ENCODE measurements at regions not wholly inside any gene's neighbourhood (a gene's known extent, or its start where the extent isn't known, plus 50 kb on each side); places are given as distances from the start of the nearest gene placed in this dataset.

GRCh38 chr6:14466278-14466677 is 348.7 kb downstream of the CD83 start:
- H3K4me1 ChIP-seq (ENCODE audit: control insufficient read depth in 1 of 2, insufficient read depth in 2 of 2, low read depth in 1 of 2, low read length in 1 of 2): no peaks in the 10 kb centered on the region
- H3K4me3 ChIP-seq (ENCODE audit: low read depth in 2 of 2, low read length in 1 of 2): no peak overlapping the region
- TF ChIP-seq FOXM1 (IDR thresholded peaks at IDR 0.05; ENCODE audit: low read depth): no peak
- TF ChIP-seq, protein P1, sequence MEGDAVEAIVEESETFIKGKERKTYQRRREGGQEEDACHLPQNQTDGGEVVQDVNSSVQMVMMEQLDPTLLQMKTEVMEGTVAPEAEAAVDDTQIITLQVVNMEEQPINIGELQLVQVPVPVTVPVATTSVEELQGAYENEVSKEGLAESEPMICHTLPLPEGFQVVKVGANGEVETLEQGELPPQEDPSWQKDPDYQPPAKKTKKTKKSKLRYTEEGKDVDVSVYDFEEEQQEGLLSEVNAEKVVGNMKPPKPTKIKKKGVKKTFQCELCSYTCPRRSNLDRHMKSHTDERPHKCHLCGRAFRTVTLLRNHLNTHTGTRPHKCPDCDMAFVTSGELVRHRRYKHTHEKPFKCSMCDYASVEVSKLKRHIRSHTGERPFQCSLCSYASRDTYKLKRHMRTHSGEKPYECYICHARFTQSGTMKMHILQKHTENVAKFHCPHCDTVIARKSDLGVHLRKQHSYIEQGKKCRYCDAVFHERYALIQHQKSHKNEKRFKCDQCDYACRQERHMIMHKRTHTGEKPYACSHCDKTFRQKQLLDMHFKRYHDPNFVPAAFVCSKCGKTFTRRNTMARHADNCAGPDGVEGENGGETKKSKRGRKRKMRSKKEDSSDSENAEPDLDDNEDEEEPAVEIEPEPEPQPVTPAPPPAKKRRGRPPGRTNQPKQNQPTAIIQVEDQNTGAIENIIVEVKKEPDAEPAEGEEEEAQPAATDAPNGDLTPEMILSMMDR (IDR thresholded peaks at IDR 0.05): no peak
- no peak for TF ChIP-seq POLR2AphosphoS5 (IDR thresholded peaks at IDR 0.05; ENCODE audit: low read depth, low read length)
- TF ChIP-seq FOXJ3 (CRISPR knock-in tag; IDR thresholded peaks at IDR 0.05): no peak
- TF ChIP-seq MAX (IDR thresholded peaks at IDR 0.05; ENCODE audit: low read depth): no peak
- TF ChIP-seq TEAD4 (IDR thresholded peaks at IDR 0.05; ENCODE audit: borderline replicate concordance, insufficient read depth): no peak
- TF ChIP-seq JUND (IDR thresholded peaks at IDR 0.05): no peak
- TF ChIP-seq RXRA (IDR thresholded peaks at IDR 0.05; ENCODE audit: borderline replicate concordance, low read depth): no peak
- TF ChIP-seq RFX5 (IDR thresholded peaks at IDR 0.05; ENCODE audit: low read length): no peak
- TF ChIP-seq RAD21 (IDR thresholded peaks at IDR 0.05; ENCODE audit: low read length): no peak
- TF ChIP-seq TAF1 (IDR thresholded peaks at IDR 0.05; ENCODE audit: borderline replicate concordance, low read depth, low read length): no peak
- TF ChIP-seq, protein P2, sequence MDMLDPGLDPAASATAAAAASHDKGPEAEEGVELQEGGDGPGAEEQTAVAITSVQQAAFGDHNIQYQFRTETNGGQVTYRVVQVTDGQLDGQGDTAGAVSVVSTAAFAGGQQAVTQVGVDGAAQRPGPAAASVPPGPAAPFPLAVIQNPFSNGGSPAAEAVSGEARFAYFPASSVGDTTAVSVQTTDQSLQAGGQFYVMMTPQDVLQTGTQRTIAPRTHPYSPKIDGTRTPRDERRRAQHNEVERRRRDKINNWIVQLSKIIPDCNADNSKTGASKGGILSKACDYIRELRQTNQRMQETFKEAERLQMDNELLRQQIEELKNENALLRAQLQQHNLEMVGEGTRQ (IDR thresholded peaks at IDR 0.05; ENCODE audit: borderline replicate concordance, low read depth, low read length): no peak
- no peak for TF ChIP-seq GATA2 (CRISPR knock-in tag; IDR thresholded peaks at IDR 0.05)
- no peak for DNase-seq
- no peak overlapping the region for H3K27ac ChIP-seq (ENCODE audit: low read depth in 2 of 2, low read length in 1 of 2)
- no peaks in the 10 kb centered on the region for H3K79me2 ChIP-seq (ENCODE audit: insufficient read depth)
- H4K20me1 ChIP-seq (ENCODE audit: insufficient read depth): no peaks in the 10 kb centered on the region
- no peaks in the 10 kb centered on the region; the same call in 1 of the 2 replicates for H3K9me3 ChIP-seq
- no peak overlapping the region for H3K4me2 ChIP-seq
- 55% methylated on average over 4 of the region's 4 CpGs for WGBS (ENCODE audit: low lambda C conversion rate)
- CTCF ChIA-PET: no interaction called here
- H2AFZ ChIP-seq (ENCODE audit: low read depth): no peak overlapping the region
- H3K36me3 ChIP-seq (replicated peaks in 1 of 2; ENCODE audit: control insufficient read depth in 1 of 2, insufficient read depth in 2 of 2, low read length in 1 of 2): no peaks in the 10 kb centered on the region
- POLR2A ChIA-PET: no interaction called here
- H3F3A ChIP-seq (replicated peaks; ENCODE audit: insufficient read depth): no peaks in the 10 kb centered on the region
- H3K9ac ChIP-seq: no peak overlapping the region
- no peaks in the 10 kb centered on the region for H3K9me2 ChIP-seq
- no peaks in the 10 kb centered on the region for H3K27me3 ChIP-seq (ENCODE audit: insufficient read depth)

- H4K20me1 ChIP-seq (ENCODE audit: insufficient read depth): no peaks in the 10 kb centered on the region
- POLR2A ChIA-PET: no interaction called here
- CTCF ChIA-PET: no interaction called here
- H3K79me2 ChIP-seq (ENCODE audit: insufficient read depth): no peaks in the 10 kb centered on the region
- H3K4me1 ChIP-seq (ENCODE audit: control insufficient read depth in 1 of 2, insufficient read depth in 2 of 2, low read depth in 1 of 2, low read length in 1 of 2): no peaks in the 10 kb centered on the region
- H3K27ac ChIP-seq (ENCODE audit: low read depth in 2 of 2, low read length in 1 of 2): no peak overlapping the region
- DNase-seq: no peak
- no peaks in the 10 kb centered on the region for H3K9me2 ChIP-seq
- H3K4me2 ChIP-seq: no peak overlapping the region
- TF ChIP-seq NFIC (IDR thresholded peaks at IDR 0.05; ENCODE audit: borderline replicate concordance) (no peak), TEAD4 (IDR thresholded peaks at IDR 0.05; ENCODE audit: borderline replicate concordance, insufficient read depth) (no peak), TCF12 (IDR thresholded peaks at IDR 0.05) (no peak), GABPA (IDR thresholded peaks at IDR 0.05; ENCODE audit: low read depth) (no peak), SMC3 (IDR thresholded peaks at IDR 0.05; ENCODE audit: low read depth, low read length) (no peak)
- H3K36me3 ChIP-seq (replicated peaks in 1 of 2; ENCODE audit: control insufficient read depth in 1 of 2, insufficient read depth in 2 of 2, low read length in 1 of 2): no peaks in the 10 kb centered on the region
- no peaks in the 10 kb centered on the region for H3K27me3 ChIP-seq (ENCODE audit: insufficient read depth)
- no peak overlapping the region for H3K9ac ChIP-seq
- H3K4me3 ChIP-seq (ENCODE audit: low read depth in 2 of 2, low read length in 1 of 2): no peak overlapping the region
- 20% methylated on average over 2 of the region's 2 CpGs for WGBS (ENCODE audit: low lambda C conversion rate)
- no peak overlapping the region for H2AFZ ChIP-seq (ENCODE audit: low read depth)
- no peaks in the 10 kb centered on the region; the same call in 1 of the 2 replicates for H3K9me3 ChIP-seq
- no peaks in the 10 kb centered on the region for H3F3A ChIP-seq (replicated peaks; ENCODE audit: insufficient read depth)
Measured at GRCh38 chr6:14467591-14467990, 350.0 kb downstream of the CD83 start.

Data from SK-N-SH (cell line).